Hematopoietic multipotent progenitor cell treated with erythropoietin and hydrocortisone succinate and interleukin-3 and kit ligand, for 17 days (in vitro differentiated cells): ENCODE measurements at regions not wholly inside any gene's neighbourhood (a gene's known extent, or its start where the extent isn't known, plus 50 kb on each side); places are given as distances from the start of the nearest gene placed in this dataset.
A peak's percentile ranks its signal among the peaks of the same experiment; 100 is the strongest.

Experiments used
- DNase-seq: peaks from one replicate; pipeline ENCODE4 v3.0.0-alpha.2; 2015; ENCODE audit warnings: low spot score

DNA sequence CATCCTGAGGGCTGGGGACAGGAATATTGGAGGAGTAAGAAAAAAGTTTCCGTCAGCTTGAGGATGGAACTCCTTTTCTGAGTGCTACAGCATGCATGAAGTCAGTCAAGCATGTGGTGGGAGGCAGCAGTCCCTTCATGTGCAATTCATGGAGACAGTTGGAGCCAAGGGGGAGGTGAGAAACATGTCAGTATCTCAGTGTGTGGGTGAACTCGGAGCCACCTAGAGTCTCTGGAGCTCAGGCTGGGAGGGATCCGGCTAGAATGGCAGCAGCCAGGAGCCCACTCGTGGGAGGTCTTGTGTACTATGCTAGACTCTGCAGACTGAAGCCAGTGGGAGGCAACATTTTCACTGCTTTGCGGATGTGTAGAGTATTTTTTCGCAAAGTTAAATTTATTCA, 60.3 kb downstream of the AVPR1A start:
- DNase-seq, result no peak

GRCh38 chr12:63086149-63086915, 64.7 kb downstream of the AVPR1A start:
- DNase-seq, result no peak

DNA sequence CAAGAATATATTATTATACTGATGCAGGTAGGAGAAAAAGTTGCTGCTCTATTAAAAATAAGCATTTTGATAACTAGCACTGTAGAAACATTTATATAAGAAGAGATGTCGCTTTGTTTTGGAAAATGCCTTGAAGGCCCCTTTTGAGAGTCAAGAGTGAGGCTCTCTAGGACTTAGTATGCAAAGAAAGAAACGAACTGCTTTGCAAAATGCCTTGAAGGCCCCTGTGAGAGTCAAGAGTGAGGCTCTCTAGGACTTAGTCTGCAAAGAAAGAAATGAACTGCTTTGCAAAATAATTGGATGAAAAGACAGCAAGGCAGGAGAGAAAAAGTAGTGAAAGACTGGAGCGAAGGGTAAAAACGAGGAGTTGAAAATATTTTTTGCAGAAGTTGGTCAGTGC, 65.9 kb downstream of the AVPR1A start:
- DNase-seq, result no peak

DNA sequence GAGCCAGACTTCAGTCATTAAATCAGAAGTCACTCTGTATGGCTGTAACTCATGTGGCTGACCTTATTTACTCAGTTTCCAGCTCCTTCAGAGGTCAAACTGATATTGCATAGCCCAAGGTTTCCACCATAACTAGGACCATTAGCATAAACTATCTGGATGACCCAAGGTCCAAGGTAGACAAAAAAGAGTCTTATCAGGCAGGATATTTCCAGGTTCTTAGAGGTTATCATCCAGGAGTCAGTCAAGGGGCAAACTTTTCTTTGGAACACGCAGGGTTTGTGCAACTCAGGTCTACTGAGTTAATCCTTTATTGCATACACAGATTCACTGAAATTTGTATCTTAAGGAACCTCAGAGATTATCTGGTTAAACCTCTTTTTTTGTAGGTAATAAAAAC, 66.5 kb downstream of the AVPR1A start:
- DNase-seq, result no peak

- DNase-seq, result no peak
Observed at GRCh38 chr12:63083046-63083445, 68.0 kb downstream of the AVPR1A start.

DNA sequence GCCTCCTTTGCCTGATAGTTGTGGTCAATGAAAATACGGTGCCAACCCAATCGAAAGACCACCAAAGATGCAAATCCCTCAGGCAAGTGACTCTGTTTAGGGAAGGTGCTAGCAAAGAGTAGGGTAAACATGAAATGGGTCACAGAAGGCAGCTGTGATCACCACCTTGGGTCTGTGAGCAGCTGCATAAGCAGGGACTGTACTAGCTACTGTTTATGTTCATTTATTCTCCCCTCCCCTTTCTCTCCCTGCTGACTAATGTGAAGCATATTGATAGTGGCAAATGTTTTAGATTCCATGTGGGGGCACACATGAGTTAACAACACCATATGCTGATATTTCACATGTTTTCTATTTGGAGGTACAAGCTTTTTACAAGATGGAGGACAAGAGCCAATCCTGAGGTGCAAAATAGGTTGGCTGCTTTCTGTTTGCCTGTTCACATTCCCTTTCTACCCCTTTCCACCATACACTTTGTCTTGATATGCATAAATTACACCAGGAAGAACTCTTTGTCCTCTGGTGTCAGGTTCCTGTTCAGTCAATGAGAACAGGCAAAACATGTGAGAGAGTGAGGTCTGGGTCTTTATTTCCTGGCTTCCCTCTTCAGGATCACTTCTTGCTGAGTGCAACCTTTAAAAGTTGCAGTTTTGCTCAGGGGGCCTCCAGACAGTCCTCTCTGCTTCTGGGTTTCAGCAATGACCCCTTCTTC, 71.1 kb downstream of the AVPR1A start:
- no peak for DNase-seq

DNA sequence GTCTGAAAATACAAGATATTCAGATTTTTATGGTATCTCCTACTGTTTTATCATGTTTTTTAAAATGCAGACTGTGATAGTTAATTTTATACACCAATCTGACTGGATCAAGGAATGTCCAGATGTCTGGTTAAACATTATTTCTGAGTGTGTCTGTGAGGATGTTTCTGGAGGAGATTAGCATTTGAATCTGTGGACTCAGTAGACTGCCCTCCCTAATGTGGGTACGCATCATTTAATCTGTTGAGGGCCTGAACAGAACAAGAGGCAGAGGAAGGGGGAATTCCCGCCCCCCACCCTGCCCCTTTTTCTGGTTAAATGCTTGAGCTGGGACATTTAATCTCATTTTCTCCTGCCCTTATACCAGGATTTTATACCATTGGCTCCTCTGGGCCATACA, 72.1 kb downstream of the AVPR1A start:
- no peak for DNase-seq

GRCh38 chr12:63075376-63076060, 75.5 kb downstream of the AVPR1A start:
- DNase-seq, result no peak

GRCh38 chr12:63070709-63071108, 80.3 kb downstream of the AVPR1A start:
- DNase-seq, result no peak

DNA sequence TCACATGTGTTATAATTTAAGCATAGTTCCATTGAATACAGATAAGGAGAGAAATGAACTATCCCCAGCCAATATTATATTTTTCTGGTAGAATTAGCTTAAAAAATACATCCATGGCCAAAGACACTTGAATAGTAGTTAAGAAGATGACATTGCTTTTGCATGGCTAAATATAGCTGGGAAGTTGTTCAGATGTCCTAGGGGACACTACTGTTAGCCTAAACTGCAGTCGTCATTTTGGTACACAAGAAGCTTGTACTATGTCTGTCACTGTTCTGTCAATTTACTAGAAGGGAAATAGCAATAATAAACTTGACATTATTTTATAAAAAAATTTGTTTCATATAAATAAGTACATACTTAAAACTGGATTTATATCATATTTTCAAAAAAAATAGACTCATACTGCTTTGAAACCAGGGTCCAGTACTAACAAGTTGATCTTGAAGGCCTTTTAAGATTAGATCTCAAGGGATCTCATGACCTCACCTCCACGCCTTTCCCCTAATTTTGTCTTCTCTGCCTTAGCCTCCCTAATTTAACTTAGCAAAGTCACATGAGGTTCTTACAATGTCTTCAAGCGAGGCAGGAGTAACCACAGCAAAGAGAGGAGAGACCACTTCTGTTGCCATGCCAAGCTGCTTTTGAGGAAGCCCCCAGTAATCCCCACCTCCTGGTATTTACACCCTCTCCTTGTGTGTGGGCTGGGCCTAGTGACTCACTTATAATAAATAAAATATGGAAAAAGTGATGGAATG, 81.0 kb downstream of the AVPR1A start:
- DNase-seq, result no peak

- DNase-seq, result peak; percentile 8
Observed at GRCh38 chr12:63068857-63069442, 82.1 kb downstream of the AVPR1A start.

- DNase-seq, result no peak
Observed at GRCh38 chr12:63066782-63067181, 84.2 kb downstream of the AVPR1A start.

GRCh38 chr12:63066136-63066535, 84.9 kb downstream of the AVPR1A start:
- no peak for DNase-seq

DNA sequence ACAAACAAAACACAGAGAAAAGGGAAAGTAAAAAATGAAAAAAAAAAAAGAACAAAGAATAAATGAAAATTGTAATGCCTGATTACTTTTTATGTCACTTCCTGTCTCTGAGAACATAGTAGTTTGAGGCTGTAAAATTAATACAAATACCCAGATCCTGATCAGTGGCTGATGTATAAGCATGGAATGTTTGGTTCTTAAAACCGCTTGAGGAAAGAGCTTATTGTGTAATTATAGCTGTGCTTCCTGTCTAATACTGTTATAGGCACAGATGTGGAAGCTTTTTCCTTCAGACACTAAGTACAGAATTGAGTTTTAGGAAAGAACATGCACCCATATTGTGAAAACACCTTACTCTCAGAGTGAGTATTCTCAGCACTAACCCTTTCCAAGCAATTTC, 86.9 kb downstream of the AVPR1A start:
- DNase-seq, result no peak

- no peak for DNase-seq
Observed at GRCh38 chr12:63056649-63057048, 94.4 kb downstream of the AVPR1A start.

- DNase-seq, result no peak
Observed at GRCh38 chr12:63052696-63053095, 98.3 kb downstream of the AVPR1A start.

- no peak for DNase-seq
Observed at GRCh38 chr12:63047146-63047545, 103.9 kb downstream of the AVPR1A start.

GRCh38 chr12:63045020-63045860, 105.8 kb downstream of the AVPR1A start:
- DNase-seq, result no peak

DNA sequence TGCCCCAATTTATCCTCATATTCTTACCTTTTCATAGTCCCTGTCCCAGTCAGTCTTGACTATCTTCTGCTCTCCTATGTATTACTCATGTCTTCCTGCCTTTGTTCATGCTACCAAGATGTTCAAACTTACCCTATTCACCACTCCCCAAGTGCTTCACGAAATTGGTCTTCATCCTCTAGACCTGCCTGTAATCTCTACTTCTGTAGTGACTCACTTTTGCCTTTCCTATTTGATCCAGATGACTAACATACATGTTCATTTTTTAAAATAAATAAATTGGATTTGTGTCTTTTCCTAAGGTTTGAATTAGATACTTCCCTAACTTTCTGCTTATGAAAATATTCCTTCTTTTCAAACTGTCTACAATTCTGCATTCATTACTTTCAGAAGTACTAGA, 107.7 kb upstream of the PPM1H start:
- DNase-seq, result no peak

DNA sequence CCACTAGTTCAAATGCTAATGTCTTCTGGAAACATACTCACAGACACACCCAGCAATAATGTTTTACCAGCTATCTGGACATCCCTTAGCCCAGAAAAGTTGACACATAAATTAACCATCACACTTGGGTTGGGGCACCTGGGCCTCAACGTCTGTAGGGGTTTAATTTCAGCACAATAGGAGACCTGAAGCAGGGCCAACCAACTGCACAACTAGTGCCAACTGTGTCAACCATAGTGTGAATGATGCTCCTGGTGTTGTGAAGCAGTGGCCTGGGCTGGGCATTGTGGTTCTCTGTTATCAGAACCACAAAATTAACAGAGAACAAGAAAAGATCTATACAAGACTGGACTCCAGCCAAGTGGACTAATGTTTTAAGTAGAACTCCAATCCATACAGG, 106.7 kb upstream of the PPM1H start:
- no peak for DNase-seq
